ENCODE measurements at regions not wholly inside any gene's neighbourhood (a gene's known extent, or its start where the extent isn't known, plus 50 kb on each side); places are given as distances from the start of the nearest gene placed in this dataset.

- TF ChIP-seq CTCF (IDR thresholded peaks at IDR 0.05) (no peak), POLR2A (IDR thresholded peaks at IDR 0.05) (no peak)
Observed at GRCh38 chr21:38881131-38881530, 75.4 kb downstream of the ETS2 start.

All from lower leg skin (tissue), 3 donors.